OCI-LY3 (cell line): ENCODE measurements at regions not wholly inside any gene's neighbourhood (a gene's known extent, or its start where the extent isn't known, plus 50 kb on each side); places are given as distances from the start of the nearest gene placed in this dataset.
"Not testable (repeated sequence)": the region's sequence is repeated elsewhere in the genome, so short reads cannot be mapped to it uniquely, and the experiment has no call there.

Experiments
- H2AFZ ChIP-seq: fragments of 200-600, 300-600 bp; shearing (Covaris generic); 2 replicates; pipeline ENCODE4 v1.6.0; 2014; ENCODE audit warnings: antibody characterized with exemption, low read depth, low read length
- H3K27ac ChIP-seq: fragments of 200-600, 300-600 bp; sonication (generic); 2 replicates; pipeline ENCODE4 v1.5.1; 2014; ENCODE audit warnings: mild to moderate bottlenecking, low read length, moderate library complexity, mixed read lengths
- H3K27me3 ChIP-seq: fragments of 200-600, 300-600 bp; sonication (generic); 2 replicates; pipeline ENCODE4 v1.6.1; 2014; ENCODE audit warnings: low read depth, low read length, mixed read lengths
- H3K36me3 ChIP-seq: fragments of 200-600, 300-600 bp; sonication (generic); replicated peaks from 2 replicates; pipeline ENCODE3; 2014; ENCODE audit warnings: low read depth, low read length, mixed read lengths
- H3K4me1 ChIP-seq: fragments of 300-600, 200-600 bp; sonication (generic); 2 replicates; pipeline ENCODE4 v1.6.1; 2014; ENCODE audit warnings: low read length, mixed read lengths
- H3K4me2 ChIP-seq: fragments of 200-600, 300-600 bp; sonication (generic); 2 replicates; pipeline ENCODE4 v1.6.1; 2014; ENCODE audit warnings: low read length, mixed read lengths
- H3K4me3 ChIP-seq: fragments of 300-600, 200-600 bp; sonication (generic); 2 replicates; pipeline ENCODE4 v1.5.1; 2014; ENCODE audit warnings: antibody characterized with exemption, mild to moderate bottlenecking, low read length, moderate library complexity
- H3K79me2 ChIP-seq: fragments of 300-600, 200-600 bp; shearing (Covaris generic); 2 replicates; pipeline ENCODE4 v1.6.1; 2014; ENCODE audit warnings: mild to moderate bottlenecking, low read length, mixed read lengths
- H3K9ac ChIP-seq: fragments of 300-600, 200-600 bp; shearing (Covaris generic); 2 replicates; pipeline ENCODE4 v1.6.0; 2014; ENCODE audit warnings: mild to moderate bottlenecking, low read length, moderate library complexity
- H3K9me3 ChIP-seq: fragments of 200-600, 300-600 bp; shearing (Covaris generic); 2 replicates; pipeline ENCODE4 v1.6.1; 2014; ENCODE audit warnings: low read length, mixed read lengths; ENCODE audit not compliant: insufficient read depth
- H4K20me1 ChIP-seq: fragments of 200-600, 300-600 bp; sonication (generic); 2 replicates; pipeline ENCODE4 v1.6.1; 2016; ENCODE audit warnings: low read length, mixed read lengths; ENCODE audit not compliant: insufficient read depth
- CTCF ChIP-seq: fragments of 200-600, 300-600 bp; sonication (generic); IDR thresholded peaks from 2 replicates; pipeline ENCODE4 v1.5.1; 2014; ENCODE audit warnings: antibody characterized with exemption, low read length, low read depth
- EZH2phosphoT487 ChIP-seq: fragments of 200-600 bp; shearing (Covaris generic); IDR thresholded peaks from 2 replicates; pipeline ENCODE4 v1.6.1; 2018; ENCODE audit warnings: antibody characterized with exemption, mixed run types, low read depth

GRCh38 chr3:173304182-173304800, 93.3 kb upstream of the NLGN1 start:
- no peaks in the 10 kb centered on the region for H3K9me3 ChIP-seq
- no peak overlapping the region for H3K4me3 ChIP-seq
- no peak overlapping the region for H3K27ac ChIP-seq
- no peaks in the 10 kb centered on the region for H3K36me3 ChIP-seq
- H3K79me2 ChIP-seq, result no peaks in the 10 kb centered on the region
- no peaks in the 10 kb centered on the region for H4K20me1 ChIP-seq
- no peaks in the 10 kb centered on the region for H3K27me3 ChIP-seq
- H3K4me2 ChIP-seq, result no peak overlapping the region
- H3K9ac ChIP-seq, result no peak overlapping the region
- TF ChIP-seq EZH2phosphoT487 (no peak), CTCF (no peak)
- H3K4me1 ChIP-seq, result no peaks in the 10 kb centered on the region
- H2AFZ ChIP-seq, result no peak overlapping the region

DNA sequence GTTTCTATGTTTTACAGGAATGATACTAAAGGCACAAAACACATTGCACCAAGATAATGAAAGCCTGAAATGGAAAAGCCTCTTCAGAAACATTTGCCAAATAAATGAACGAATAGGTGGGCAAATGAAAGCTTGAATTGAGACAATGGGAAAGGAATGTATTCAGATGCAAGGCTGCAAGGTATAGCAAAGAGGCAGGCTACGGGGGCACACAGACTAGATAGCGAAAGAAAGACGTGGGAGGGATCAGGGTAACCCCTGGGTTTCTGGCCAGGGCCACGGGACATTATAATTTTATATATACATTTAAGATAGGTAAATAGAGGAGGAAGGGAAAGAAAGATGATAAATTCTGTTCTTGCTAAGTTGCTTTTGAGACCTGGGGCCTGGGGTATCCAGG, 95.9 kb upstream of the NLGN1 start:
- Histone ChIP-seq H3K9ac (no peak overlapping the region), H3K27ac (no peak overlapping the region), H4K20me1 (no peaks in the 10 kb centered on the region), H3K4me3 (no peak overlapping the region), H3K79me2 (no peaks in the 10 kb centered on the region), H3K9me3 (no peaks in the 10 kb centered on the region), H3K4me1 (no peaks in the 10 kb centered on the region), H3K36me3 (no peaks in the 10 kb centered on the region), H2AFZ (no peak overlapping the region), H3K27me3 (no peaks in the 10 kb centered on the region), H3K4me2 (no peak overlapping the region)
- TF ChIP-seq EZH2phosphoT487 (no peak), CTCF (no peak)

DNA sequence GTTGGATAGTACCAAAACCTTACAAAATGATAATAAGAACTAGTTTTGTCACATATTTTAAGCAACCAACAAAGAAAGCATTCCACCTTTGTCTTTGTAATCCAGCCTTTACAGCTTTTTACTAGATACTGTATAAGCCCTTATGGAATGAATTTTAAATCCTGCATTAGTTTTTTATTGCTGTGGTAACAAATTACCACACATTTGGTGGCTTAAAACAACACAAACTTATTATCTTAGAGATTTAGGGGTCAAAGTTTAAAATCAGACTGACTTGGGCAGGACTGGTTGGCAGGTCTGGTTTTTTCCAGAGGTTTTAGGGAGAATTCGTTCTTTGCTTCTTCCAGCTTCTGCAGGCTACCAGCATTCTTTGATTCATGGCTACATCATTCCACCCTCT, 108.5 kb upstream of the NLGN1 start:
- no peak for TF ChIP-seq EZH2phosphoT487
- no peak for TF ChIP-seq CTCF
- no peak overlapping the region for H2AFZ ChIP-seq
- no peak overlapping the region for H3K4me3 ChIP-seq
- H3K4me2 ChIP-seq, result no peak overlapping the region
- no peaks in the 10 kb centered on the region for H3K79me2 ChIP-seq
- H3K9me3 ChIP-seq, result no peaks in the 10 kb centered on the region
- H3K27ac ChIP-seq, result no peak overlapping the region
- no peak overlapping the region for H3K9ac ChIP-seq
- no peaks in the 10 kb centered on the region for H3K36me3 ChIP-seq
- no peaks in the 10 kb centered on the region for H4K20me1 ChIP-seq
- H3K27me3 ChIP-seq, result no peaks in the 10 kb centered on the region
- H3K4me1 ChIP-seq, result no peaks in the 10 kb centered on the region

DNA sequence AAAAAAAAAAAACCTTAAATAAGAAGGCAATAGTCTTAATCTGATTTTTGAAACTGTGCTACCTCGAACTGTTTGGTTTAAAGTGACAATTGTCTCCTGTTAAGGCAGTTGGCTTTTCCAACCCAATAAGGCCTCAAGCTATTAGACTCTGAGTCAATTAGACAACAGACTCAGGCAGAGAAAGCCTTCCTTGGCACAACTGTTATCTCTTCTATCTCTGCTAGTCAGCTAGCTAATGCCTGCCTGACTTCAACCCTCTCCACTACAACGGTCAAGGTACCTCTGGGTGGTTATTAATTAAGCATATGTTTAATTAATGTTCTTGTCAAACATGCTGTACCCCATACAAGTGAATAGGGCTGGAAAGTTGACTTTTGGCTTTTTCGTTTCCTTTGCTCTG, 110.2 kb upstream of the NLGN1 start:
- no peaks in the 10 kb centered on the region for H3K36me3 ChIP-seq
- H2AFZ ChIP-seq, result no peak overlapping the region
- H3K4me3 ChIP-seq, result no peak overlapping the region
- H3K9me3 ChIP-seq, result no peaks in the 10 kb centered on the region
- no peaks in the 10 kb centered on the region for H4K20me1 ChIP-seq
- no peak overlapping the region for H3K9ac ChIP-seq
- no peaks in the 10 kb centered on the region for H3K79me2 ChIP-seq
- no peak overlapping the region for H3K27ac ChIP-seq
- no peaks in the 10 kb centered on the region for H3K4me1 ChIP-seq
- no peak overlapping the region for H3K4me2 ChIP-seq
- TF ChIP-seq CTCF, result no peak
- TF ChIP-seq EZH2phosphoT487, result no peak
- no peaks in the 10 kb centered on the region for H3K27me3 ChIP-seq

DNA sequence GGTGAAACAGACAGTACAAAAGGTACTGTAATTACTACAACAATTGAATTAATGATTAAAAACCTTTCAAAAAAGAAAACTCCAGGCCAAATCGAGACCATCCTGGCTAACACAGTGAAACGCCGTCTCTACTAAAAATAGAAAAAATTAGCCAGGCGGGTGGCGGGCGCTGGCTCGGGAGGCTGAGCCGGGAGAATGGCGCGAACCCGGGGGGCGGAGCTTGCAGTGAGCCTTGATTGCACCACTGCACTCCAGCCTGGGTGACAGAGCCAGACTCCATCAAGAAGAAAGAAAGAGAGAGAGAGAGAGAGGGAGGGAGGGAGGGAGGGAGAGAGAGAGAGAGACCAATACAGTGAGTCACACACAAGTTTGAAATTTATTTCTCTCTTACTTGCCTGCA, 111.0 kb upstream of the NLGN1 start:
- H3K4me1 ChIP-seq, H3K27ac ChIP-seq, H3K36me3 ChIP-seq, H3K27me3 ChIP-seq, H3K4me2 ChIP-seq, H2AFZ ChIP-seq, H3K79me2 ChIP-seq, H3K9me3 ChIP-seq, H3K4me3 ChIP-seq, H4K20me1 ChIP-seq, H3K9ac ChIP-seq: not testable (repeated sequence)
